HG03457 (cell line): ENCODE measurements at regions not wholly inside any gene's neighbourhood (a gene's known extent, or its start where the extent isn't known, plus 50 kb on each side); places are given as distances from the start of the nearest gene placed in this dataset.

Experiments used
- ATAC-seq: cut with Tn5 transposase; IDR thresholded peaks from one replicate; pipeline ENCODE4 v1.9.1; 2021; ENCODE audit warnings: moderate number of reproducible peaks; ENCODE audit not compliant: unreplicated experiment

GRCh38 chr20:7463290-7463689, 477.0 kb downstream of the HAO1 start:
- ATAC-seq: no peak

GRCh38 chr20:7470912-7471311, 469.3 kb downstream of the HAO1 start:
- ATAC-seq: no peak

DNA sequence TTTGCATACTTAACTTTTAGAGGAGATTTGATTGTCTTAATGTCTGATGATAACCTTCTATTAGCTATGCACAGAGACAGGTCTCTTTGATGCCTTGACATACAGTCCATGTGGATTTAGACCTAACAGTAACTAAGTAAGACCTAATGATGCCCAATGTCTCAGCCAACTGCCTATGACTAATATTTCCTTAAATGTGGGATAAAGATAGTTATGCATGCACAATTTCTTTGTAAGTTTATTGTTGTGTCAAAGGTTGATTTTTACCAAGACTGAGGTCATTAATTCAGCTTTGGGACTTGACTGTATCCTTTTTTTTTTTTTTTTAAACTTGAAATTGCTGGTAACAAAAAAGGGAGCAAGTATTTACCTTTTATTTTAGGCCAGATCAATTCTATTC, 450.0 kb downstream of the HAO1 start:
- no peak for ATAC-seq

DNA sequence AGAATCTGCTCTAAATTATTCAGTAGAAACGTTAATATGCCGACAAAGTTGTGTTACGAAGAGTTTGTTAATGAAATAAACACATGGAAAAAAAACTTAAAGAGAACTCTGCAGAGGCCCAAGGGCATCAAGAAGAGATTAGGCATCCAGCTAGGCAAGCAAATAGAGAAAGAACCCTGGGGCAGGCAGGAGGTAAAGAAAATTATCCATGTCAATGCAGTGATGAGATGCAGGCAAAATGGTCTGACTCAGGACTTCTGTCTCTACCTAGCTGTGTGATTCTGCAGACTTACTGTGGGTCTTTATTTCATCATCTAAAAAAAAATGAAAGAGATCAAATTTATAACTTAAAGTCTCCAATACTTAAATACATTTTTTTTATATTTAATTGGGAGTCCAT, 448.0 kb downstream of the HAO1 start:
- no peak for ATAC-seq

- no peak for ATAC-seq
Measured at GRCh38 chr20:7493311-7493710, 446.9 kb downstream of the HAO1 start.

DNA sequence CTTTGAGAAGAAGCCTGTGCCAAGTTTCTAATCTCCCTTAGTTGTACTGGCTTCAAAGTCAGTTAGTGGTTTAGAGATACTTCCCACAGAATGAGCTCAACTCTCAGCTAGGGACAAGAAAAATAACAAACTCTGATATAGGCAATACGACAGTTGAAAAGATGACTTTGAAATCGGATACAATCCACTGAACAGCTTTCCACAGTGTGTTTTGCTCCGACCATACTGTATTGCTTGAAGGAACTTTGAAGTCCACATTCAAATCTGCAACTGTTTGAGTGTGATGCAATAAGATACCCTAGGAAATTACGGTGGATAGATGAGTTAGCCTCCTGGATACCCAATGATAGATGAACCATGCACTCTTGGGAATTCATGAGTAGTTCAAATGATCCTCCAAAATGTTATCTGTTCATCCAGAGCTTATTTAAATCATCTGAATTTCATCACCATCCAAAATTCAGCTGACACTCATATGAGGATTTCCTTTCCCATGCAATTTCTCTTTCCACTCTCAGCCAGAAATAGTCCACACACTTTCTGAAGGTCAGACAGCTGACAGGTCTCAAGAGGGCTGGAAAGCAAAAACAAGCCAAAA, 443.8 kb downstream of the HAO1 start:
- ATAC-seq: no peak

DNA sequence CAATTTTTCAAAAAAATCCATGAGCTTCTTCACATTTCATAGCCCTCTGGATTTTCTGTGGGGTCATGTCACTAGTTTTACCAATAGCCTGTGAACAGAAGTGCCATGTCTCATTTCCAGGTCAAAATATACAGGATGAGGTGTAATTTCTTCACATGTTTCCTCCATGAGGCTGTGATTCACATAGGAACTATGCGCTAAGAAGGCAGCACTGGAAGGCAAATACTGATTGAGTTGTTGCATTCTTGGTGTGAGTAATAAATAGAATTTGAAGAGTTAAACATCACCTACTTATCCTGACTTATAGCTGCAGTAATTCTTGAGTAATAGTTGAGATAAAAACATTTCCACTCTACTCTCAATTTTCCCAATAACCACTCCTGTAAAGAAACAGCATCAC, 442.3 kb downstream of the HAO1 start:
- no peak for ATAC-seq

GRCh38 chr20:7499201-7499600, 441.1 kb downstream of the HAO1 start:
- ATAC-seq: no peak

DNA sequence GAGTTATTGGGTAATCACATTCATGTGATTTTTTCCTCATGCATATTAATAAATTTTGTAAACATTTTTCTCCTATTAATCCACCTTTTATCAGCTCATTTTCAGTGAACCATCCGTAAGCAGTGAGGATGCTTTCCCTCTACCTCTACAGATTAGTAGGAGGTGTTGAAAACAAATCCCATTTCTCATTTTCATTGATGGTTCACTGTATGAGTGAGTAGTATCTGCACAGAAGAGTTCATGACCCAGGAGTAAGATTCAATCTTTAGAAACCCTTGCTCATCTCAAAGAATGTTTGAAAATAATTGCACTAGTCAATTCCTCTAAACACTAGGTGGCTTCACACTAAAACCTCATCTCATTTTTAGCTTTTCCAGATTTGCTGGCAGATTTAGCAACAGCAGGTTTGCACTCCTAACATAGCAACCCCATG, 440.0 kb downstream of the HAO1 start:
- ATAC-seq: no peak

DNA sequence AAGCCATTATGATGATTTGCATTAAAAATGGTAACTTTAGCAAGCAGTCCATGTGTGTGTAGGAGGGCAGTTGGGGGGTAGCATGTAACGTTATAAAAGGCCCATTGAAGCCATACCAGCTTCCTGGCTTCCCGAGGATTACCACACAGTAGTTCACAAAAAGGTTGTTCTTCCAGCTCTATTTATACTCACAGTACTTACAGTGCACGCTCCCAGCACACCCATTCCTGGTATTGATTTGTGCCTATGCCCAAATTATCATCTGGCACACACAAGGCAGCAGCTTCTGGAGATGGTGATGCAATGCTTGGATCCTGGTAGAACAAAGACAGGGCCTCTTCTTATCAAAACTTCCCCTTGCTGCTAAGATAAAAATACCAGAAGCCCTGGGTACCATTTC, 436.8 kb downstream of the HAO1 start:
- ATAC-seq: no peak

- ATAC-seq: no peak
Measured at GRCh38 chr20:7505152-7505834, 435.0 kb downstream of the HAO1 start.

DNA sequence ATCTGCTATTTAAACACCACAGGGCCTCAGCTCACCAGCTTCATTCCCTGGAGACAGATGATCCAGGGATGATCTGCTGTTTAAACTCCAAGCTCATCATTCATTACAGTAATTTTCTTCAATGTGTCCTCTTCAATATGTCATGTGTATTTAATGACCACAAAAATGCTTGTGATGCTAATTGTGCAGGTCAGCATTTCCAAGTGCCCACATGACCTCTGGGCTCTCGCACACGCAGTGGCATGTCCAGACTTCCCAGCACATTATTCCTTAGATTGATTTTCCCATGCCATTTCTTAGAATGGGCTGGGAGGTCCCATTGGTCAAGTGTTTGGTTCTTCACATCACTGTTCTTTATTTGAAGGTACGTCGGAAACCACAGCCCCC, 434.4 kb downstream of the HAO1 start:
- ATAC-seq: no peak

DNA sequence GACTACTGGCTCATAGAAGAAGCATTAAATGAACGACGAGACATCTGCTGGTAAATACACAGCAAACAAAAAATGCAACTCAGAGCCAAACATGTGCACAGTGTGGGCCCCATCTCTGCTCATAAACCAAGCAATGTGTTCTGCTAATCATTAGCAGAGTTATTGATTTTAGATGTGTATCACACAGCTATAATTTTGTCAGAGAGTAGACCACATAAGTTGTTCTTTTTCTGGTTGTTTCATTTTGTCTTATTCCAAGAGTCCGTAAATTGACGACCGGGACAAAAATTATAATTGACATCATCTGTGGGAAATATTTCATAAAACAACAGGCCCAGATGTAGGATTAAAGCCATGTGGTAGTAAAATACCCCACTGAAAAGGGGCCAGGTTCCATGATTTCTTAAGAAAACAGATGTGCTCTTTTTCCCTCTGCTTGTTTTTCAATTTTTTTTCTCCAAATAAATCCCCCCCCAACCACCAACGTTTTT, 423.6 kb downstream of the HAO1 start:
- ATAC-seq: no peak

DNA sequence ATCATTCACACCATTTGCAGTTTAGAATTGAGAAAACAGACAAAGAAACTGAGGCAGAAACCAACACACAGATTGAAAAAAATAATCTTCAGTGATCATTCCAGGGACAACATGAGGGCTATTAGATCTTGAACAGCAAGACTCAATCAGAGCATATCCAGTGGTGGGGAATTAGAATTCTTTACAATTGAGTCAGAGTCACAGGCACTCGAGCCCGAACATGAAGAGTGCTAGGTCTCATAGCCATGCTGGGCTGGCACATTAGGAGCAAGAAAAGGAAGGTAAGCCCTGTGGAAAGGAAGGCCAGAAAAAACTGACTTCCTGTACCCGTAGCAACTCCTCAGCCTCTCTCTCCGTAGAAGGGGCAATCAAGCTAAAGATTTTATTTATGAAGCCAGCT, 419.9 kb downstream of the HAO1 start:
- no peak for ATAC-seq

DNA sequence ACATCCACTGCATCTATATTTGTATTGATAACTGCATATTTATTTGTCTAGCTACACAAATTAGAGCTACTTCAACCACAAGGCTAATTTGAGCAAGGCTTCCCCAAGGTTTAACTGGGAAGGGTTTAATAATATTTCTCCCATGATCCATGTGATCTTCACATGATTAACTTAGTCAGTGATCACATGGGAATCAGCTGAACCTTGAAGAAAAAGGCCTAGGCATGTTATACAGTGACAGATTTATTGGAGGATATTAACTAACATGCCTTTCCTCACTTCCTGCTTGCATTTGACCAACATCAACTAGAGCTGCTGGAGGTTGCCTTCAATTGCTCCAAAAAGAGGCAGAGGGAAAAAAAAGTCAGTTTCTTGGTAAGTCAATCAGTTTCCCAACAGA, 417.0 kb downstream of the HAO1 start:
- ATAC-seq: no peak

GRCh38 chr20:7540018-7540417, 400.2 kb downstream of the HAO1 start:
- ATAC-seq: no peak

DNA sequence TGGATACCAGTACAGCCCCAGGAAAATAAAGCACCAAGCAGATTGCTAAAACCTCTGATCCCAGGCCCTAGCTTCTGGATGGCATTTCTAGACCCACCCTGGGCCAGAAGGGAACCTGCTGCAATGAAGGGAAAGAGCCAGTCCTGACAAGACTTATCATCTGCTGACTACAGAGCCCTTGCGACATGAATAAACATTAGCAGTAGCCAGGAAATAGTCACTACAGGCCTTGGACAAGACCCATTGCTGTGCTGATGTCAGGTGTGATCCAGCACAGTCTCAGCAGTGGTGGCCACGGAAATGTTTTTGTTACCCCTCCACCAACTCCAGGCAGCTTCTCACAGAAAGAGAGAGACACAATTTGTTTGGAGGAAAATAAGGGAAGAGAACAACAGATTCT, 399.3 kb downstream of the HAO1 start:
- ATAC-seq: no peak

GRCh38 chr20:7571101-7571500, 369.2 kb downstream of the HAO1 start:
- ATAC-seq: no peak

- no peak for ATAC-seq
Measured at GRCh38 chr20:7571521-7572055, 368.7 kb downstream of the HAO1 start.

GRCh38 chr20:7579888-7580287, 360.4 kb downstream of the HAO1 start:
- no peak for ATAC-seq

- ATAC-seq: no peak
Measured at GRCh38 chr20:7585126-7585679, 355.1 kb downstream of the HAO1 start.

DNA sequence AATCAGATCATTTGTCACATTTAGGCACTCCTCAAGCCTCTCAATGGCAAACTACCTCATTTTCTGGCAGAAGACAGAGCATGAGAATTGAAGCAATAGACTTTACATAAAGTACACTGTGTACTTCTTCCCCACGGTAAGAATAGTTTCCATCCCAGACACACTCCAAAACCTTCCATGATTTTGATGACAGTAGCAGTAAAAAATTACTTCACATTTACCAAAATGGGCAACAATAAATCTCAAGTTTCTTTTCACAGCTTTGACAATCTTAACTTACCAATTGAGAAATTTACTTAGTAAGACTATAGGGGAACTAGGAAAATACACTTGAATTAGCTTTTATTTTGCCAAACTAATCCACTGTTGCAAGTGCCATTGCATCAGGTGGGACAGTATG, 353.8 kb downstream of the HAO1 start:
- ATAC-seq: no peak
